SH-SY5Y (cell line): ENCODE measurements at regions not wholly inside any gene's neighbourhood (a gene's known extent, or its start where the extent isn't known, plus 50 kb on each side); places are given as distances from the start of the nearest gene placed in this dataset.

Source experiments
- GATA2 ChIP-seq: IDR thresholded peaks from 2 replicates; pipeline ENCODE4 v1.6.1; 2011; ENCODE audit warnings: mild to moderate bottlenecking, low read depth, low read length
- GATA3 ChIP-seq: IDR thresholded peaks from 2 replicates; pipeline ENCODE4 v1.6.1; 2011; ENCODE audit warnings: low read depth, mild to moderate bottlenecking, low read length, moderate library complexity

DNA sequence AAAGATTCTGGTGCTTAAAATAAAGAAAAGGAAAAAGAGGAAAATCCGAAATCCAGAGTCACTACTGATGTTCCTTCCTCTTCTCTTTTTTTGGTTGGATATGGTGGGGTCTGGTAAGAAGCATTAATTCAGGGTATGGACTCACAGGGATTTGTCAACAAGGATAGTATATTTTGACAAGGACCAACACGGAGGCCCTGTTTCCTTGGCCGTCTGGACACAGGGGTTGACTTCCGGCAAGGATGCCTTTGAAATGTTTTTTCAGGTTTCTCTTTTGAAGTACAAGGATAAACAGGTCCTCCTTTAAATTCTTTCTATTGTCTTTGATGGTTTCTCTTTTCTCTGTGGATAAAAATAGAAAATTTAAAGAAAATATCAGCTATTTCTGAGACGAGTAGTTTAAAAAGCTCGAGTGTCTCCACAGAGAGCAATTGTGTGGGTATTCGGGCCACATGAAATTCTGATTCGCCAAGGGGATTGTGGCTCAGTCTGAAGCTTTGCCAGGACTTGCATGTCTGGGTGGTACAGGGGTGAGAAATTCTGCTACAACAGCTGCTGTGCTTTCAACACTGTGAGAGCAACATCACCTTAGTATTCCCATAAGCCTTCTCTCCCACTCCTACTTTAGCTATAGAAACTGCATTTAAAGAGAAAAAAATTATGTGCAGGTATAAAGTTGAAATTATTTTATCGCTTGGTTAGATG is 88.5 kb upstream of the CSRP2 start:
- TF ChIP-seq GATA2 (no peak), GATA3 (no peak)

DNA sequence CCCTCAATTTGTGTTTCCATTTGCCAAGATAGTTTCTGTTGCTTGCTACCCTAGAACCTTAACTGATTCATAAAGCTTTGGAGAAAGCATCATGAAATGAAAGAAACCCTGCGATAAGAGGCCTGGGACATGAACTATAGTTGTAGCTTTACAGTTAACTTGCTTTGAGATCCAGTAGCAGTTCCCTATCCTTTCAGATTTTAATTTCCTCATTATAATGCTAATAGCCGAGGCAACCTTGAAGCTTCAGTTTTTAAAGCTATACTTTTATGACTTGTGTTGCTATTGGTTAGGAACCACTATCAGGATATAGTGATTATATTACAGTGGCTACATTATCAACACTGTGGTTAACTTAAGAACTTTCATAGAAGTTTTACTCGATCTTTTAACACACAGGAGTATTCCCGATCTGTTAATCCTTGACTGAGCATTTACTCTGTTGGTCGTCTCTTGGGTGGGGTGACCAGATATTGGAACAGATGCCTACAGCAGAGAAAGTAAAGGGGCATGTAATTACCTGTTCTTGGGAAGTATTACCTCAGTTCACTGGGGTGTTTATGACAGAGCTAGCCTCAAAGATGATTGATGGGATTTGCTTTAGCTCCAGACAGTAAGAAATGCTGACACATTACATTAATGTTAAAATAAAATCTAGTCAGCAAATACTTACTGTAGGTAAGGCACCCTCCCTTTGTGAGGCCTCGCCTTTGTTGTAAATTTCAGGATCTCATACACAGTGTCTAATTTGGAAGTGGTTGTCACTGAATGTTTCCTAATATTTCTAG is 86.2 kb upstream of the CSRP2 start:
- TF ChIP-seq GATA3 (no peak), GATA2 (no peak)

DNA sequence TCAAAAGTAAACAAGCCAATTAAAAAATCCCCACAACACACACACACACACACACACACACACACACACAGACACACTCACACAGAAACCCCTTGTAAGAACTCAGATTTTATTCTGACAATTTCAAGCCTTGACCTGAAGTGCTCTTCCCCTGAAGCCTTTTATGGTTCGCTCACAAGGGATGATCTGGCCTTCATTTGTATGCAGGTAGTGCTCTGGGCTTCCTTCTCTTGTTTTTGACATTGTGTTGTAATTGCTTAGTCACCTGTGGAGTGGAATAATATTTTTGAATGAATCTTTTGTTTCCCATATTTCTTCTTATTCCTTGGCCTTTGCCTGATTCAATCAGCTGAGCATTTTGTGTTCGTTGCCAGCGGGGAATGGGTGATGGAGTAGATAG is 83.3 kb upstream of the CSRP2 start:
- TF ChIP-seq GATA2, result no peak

DNA sequence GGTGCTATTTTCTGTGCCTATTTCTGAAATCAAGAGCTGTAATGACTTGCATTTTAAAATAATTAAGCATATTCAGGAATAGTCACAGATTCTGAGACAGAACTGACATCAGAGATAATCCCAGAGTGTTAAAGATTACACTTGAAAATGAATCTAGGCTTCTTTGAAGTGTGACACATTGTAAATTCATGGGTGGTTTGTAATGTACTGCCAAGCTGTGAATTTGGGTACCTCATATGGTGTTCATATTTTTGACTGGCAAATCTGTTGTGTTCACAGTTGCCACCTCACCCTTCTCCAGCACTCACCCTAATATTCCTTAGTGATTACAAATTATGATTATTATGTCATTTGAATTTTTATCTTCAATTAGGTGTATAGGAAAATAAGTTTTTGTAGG is 78.5 kb upstream of the CSRP2 start:
- TF ChIP-seq GATA2, result no peak
- TF ChIP-seq GATA3, result no peak

DNA sequence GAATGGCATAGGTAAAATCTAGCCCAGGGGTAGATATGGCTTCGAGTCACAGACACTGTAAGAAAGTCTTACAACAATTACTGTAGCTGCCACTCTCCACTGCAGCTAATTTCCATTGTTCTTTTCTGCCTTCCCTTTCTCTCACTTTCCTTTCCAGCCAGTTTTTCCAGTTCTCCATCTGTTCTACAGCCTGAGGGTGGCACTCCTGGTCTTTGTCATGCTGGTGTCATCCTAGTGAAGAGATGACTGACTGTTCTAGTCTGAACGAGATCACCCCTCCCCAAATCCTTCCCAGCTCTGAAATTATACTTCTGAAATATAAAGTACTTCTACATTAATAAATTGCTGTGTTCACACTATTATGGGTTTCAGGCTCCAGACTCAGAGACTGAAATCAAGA is 74.2 kb upstream of the CSRP2 start:
- no peak for TF ChIP-seq GATA2

DNA sequence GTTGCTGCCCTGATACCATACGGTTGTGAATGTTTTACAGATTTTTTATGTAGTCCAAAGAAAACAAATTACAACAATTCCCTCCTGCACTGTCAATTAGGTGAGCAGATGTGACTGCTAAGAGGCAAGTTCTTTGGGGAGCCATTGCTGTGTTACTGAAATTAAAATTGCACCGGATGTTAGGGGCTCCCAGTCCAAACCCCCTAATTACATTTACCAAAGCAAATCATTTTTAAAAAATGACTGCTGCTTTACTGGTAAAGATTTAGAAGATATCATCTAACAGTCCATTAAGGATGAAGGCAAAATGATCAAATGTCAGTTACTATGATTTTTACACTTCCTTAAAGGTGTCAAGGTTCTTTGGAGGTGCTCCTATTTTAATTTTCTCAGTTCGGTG is 70.1 kb upstream of the CSRP2 start:
- TF ChIP-seq GATA2 (peak; percentile 80), GATA3 (peak; percentile 86)

DNA sequence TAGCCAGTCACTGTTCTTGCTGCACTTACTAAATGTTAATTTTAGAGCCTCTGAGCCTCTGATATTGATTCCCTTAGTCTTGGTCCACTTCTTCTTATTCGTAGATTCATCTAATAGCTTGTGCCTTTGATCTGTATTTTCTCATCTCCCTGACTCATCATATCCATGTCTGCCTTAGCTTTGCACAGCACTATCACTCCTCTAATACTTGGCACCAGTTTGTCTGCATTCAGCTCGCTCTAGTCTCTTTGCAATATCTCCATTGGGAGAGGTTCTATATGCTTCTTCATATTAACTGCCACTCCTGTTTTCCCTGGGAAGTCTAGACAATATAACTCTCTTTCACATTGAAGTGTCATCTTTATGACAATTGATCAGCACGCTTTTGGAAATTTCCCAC is 68.5 kb upstream of the CSRP2 start:
- TF ChIP-seq GATA3, result no peak
- no peak for TF ChIP-seq GATA2

DNA sequence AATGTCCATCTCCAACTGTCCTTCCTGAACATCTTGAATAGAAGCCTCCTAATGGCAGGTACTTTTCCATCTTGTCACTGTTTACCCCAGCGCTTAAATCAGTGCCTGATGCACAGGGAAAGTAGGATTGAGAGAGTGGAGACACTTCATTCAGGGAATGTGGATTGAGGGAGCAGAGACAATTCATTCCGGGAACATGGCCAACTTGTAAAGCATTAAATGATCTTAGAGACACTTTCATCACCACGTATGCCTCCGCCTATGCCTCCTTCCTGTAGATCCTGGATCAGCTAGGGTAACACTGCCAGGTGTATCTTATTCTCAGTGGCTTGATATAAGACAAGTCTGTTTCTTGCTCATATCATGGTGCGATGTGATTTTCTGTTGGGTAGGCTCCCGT is 67.6 kb upstream of the CSRP2 start:
- TF ChIP-seq GATA3, result no peak
- no peak for TF ChIP-seq GATA2

DNA sequence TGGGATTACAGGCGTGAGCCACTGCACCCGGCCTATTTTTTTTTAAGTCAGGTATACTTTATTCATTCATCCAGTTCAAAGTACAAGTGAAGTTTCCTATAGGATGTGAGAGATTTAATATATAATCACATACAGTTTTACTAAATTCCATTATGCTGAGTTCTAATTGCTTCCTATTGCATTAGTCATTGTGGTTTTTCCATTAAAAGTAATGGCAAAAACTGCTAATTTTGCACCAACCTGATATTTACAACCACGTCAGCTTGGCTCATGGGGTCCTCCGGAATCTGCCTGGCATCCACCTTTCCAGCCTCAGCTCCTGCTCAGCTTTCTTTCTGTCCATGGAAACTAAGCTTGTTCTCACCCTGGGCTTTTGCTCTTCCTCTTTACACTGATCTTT is 67.0 kb upstream of the CSRP2 start:
- TF ChIP-seq GATA3 (no peak), GATA2 (no peak)

DNA sequence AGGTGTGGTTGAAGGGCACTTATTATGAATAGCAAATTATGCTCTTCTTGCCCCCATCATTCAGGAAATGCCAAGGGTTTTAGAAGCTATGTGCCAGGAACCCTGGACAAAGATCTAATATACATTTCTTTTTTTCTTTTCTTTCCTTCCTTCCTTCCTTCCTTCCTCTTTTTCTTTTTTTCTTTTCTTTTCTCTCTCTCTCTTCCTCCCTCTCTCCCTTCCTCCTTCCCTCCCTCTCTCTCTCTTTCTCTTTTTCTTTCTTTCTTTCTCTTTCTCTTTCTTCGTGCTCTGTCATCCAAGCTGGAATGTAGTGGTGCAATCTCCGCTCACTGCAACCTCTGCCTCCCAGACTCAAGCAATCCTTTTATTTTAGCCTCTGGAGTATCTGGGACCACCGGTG is 66.1 kb upstream of the CSRP2 start:
- TF ChIP-seq GATA2, result no peak
- TF ChIP-seq GATA3, result no peak

DNA sequence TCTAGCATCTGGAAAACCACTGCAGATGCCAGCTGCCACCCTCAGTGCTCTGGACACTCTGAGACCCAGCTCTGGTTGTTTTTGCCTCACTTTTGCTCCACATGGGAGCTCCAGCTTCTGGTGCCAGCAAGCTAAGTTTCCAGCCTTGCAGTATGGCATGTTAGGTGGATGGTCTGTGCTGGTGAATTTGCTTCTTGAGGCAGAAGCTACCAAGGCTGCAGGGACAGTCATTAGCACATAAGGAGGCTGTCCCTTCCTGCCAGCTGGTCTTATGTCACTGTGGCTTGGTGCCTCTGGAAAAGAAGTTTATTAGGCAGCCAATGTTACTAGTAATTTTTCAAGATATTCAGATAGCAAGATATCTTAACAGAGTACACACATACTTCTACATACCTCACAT is 64.2 kb upstream of the CSRP2 start:
- TF ChIP-seq GATA2 (no peak), GATA3 (no peak)

DNA sequence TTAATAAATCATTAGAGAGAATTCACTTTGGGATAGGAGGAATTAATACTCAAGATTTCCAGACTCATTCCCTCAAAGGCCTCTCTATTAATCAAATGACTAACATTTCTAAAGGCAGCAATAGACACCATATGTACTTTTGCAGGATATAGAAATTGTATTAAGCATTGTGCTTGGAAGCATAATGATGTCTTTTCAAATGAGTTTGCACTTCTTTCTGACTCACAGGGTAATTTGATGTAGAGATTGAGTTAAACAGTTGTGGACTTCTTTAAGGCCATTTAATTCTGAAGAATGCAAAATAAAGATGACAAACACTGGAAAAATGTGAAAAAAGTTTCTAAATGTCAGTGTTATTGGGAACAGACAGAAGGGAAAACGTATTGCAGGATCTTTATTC is 63.4 kb upstream of the CSRP2 start:
- TF ChIP-seq GATA3 (no peak), GATA2 (no peak)

DNA sequence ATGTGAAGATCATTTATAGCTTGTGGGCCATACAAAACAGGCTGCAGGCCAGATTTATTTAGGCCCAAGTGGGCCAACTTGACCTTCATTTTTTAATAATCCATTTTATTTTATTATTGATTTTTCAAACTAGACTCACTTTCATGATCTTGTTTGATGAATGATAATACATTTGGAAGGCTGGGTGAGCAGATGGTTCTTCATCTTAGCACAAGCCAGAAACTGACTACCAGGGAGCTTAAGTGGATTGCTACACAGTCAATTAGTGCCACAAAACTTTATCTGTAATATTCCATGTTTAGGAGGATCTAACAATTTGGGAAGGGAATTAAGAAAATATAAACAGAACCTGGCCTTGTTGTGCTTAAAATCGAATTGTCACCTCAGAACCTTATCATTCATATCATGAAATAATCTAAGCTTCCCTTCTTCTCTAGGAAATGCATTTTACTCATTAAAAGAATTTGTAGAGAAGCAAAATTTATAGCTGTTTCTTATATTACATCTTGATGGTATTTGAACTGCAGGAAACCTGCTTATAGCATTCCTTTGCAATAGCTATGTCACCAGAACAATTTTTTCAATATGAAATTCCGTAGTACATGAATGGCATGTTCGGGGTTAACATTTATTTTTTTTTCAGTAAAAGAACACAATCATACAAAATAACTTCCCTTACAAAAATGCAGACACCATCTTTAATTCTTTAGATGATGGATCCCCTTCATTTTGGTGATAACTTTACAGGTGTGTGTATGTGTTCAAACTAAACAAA is 62.0 kb upstream of the CSRP2 start:
- TF ChIP-seq GATA3 (no peak), GATA2 (no peak)

DNA sequence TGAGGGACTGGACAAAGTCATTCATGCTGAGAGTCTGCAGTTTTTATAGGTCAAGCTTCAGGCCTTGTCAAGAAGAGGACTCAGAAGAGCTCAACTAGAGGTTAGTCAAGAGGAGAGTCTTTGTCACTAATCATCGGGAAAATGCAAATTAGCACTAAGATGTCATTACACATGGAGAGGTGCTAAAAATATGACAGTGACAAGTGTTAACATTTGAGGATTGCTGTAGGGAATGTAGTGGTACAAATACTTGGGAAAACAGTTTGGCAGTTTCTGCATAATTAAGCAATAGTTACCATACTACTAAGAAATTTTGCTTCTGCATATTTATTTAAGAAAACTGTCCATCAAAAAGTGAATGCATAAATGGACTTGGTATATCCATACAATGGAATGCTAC is 60.9 kb upstream of the CSRP2 start:
- TF ChIP-seq GATA2 (no peak), GATA3 (no peak)

DNA sequence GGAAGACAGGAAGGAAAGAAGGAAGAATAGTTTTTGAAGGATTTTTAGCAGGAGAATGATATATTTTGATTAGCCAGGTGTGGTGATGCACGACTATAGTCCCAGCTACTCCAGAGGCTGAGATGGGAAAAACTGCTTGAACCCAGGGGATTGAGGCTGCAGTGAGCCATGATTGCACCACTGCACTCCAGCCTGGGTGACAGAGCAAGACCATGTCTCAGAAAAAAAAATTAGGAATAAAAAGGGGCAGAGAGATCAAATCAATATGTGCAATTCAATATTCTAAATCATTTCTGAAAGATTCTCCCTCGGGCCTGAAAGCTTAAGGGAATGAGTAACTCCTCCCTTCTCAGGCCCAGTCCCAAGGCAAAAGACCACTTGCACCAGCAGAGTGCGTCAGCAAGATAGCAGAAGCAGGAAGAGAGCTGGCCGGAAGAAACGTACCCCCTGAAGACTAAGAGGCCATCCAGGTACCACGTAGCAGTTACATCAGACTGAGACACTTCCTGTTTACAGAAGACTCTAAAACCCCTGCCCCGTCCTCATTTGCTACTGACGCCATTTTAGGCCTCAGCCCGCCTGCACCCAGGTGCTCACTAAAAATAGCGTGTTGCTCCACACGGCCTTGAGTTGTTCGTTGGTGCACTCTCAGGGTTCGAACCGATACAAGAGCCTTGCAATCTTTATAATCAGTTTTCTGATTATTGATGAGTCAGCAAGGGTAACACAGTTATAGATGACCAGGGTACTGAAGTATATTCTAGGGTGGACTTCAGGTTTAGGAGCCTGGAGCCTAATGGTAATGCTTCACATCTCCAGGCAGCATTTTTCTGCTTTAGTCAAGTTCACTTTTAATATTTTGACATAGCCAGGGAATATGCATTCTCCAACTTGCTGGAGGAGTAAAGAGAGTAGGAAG is 57.7 kb upstream of the CSRP2 start:
- TF ChIP-seq GATA2 (no peak), GATA3 (no peak)

DNA sequence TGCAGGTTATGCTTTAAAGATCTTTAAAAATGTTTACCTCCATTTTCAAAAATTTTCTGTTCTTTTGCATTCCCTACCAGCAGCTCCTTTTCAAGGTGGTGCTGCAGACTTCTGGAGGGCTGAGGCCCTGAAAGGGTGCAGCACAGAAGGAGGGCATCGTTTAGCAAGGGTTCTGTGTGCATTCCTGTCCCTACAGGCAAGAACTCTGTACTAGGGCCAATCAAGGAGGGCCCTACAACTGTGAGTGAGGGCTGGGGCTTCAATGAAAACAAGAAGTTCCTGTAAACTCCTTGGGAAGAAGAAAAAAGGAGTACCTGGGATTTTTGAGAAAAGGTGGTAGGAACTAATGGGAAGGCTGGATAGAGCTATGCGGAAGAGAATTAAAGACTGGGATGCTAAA is 50.7 kb upstream of the CSRP2 start:
- TF ChIP-seq GATA3 (no peak), GATA2 (no peak)
